IMR-90 (cell line): ENCODE measurements at regions not wholly inside any gene's neighbourhood (a gene's known extent, or its start where the extent isn't known, plus 50 kb on each side); places are given as distances from the start of the nearest gene placed in this dataset.

ENCODE experiments used
- ATAC-seq: fragments of 200-7000 bp; cut with Tn5 transposase; 2 replicates; pipeline ENCODE4 v1.9.1; 2020; ENCODE audit warnings: low read depth, mild to moderate bottlenecking, moderate library complexity
- BruUV-seq: library from RNA; stranded (reverse); fragments of 400-500 nt; replicated peaks from 2 replicates; lab custom pipeline; 2021; lab: Mats Ljungman, UMichigan
- CTCF ChIA-PET: fragments of 300-600 bp; formaldehyde crosslinking; extraction: SDS; loops from one replicate; lab custom pipeline; 2021; ENCODE audit warnings: antibody characterized with exemption; lab: Yijun Ruan, JAX
- POLR2A ChIA-PET: fragments of 300-600 bp; sonication (Branson Sonifier 250); formaldehyde crosslinking; loops from one replicate; lab custom pipeline; 2022; ENCODE audit warnings: antibody characterized with exemption; ENCODE audit not compliant: unreplicated experiment; lab: Charles Lee
- DNase-seq: peaks from one replicate; pipeline ENCODE4 v3.0.0; 2013
- H2AFZ ChIP-seq: replicated peaks from 2 replicates; pipeline ENCODE3; 2013; ENCODE audit warnings: low read length, mild to moderate bottlenecking; ENCODE audit not compliant: poor library complexity
- H2AK5ac ChIP-seq: 2 replicates; pipeline ENCODE4 v1.6.1; 2013; ENCODE audit warnings: low read depth, low read length, inconsistent platforms
- H2AK9ac ChIP-seq: replicated peaks from 2 replicates; pipeline ENCODE3; 2013; ENCODE audit warnings: mild to moderate bottlenecking, low read depth, low read length, moderate library complexity; ENCODE audit not compliant: poor library complexity
- H2BK120ac ChIP-seq: 2 replicates; pipeline ENCODE4 v1.6.1; 2013; ENCODE audit warnings: low read depth, low read length, inconsistent platforms
- H2BK15ac ChIP-seq: 3 replicates; pipeline ENCODE4 v1.6.1; 2013; ENCODE audit warnings: low read depth, low read length, inconsistent platforms
- H2BK20ac ChIP-seq: 2 replicates; pipeline ENCODE4 v1.6.1; 2013; ENCODE audit warnings: low read depth, mild to moderate bottlenecking, inconsistent platforms, low read length, moderate library complexity
- H2BK5ac ChIP-seq: 2 replicates; pipeline ENCODE4 v1.6.1; 2013; ENCODE audit warnings: mild to moderate bottlenecking, low read depth, low read length, inconsistent platforms; ENCODE audit not compliant: poor library complexity, severe bottlenecking
- H3K14ac ChIP-seq: replicated peaks from 2 replicates; pipeline ENCODE4 v1.6.1; 2013; ENCODE audit warnings: low read depth, low read length, inconsistent platforms
- H3K18ac ChIP-seq: 2 replicates; pipeline ENCODE4 v1.6.1; 2013; ENCODE audit warnings: low read depth, low read length, control low read depth
- H3K23ac ChIP-seq: 2 replicates; pipeline ENCODE4 v1.6.1; 2013; ENCODE audit warnings: low read depth, low read length, inconsistent platforms
- H3K27ac ChIP-seq: 2 replicates; pipeline ENCODE4 v1.5.1; 2013; ENCODE audit warnings: mild to moderate bottlenecking, control low read depth, low read length; ENCODE audit not compliant: insufficient read depth
- H3K27me3 ChIP-seq: 2 replicates; pipeline ENCODE4 v1.6.1; 2013; ENCODE audit warnings: low read length; ENCODE audit not compliant: control insufficient read depth, insufficient read depth
- H3K36me3 ChIP-seq: 2 replicates; pipeline ENCODE4 v1.6.1; 2013; ENCODE audit warnings: low read length, mixed read lengths; ENCODE audit not compliant: control insufficient read depth, insufficient read depth
- H3K4ac ChIP-seq: 2 replicates; pipeline ENCODE4 v1.6.1; 2013; ENCODE audit warnings: low read depth, low read length, inconsistent platforms
- H3K4me1 ChIP-seq: 2 replicates; pipeline ENCODE4 v1.6.1; 2013; ENCODE audit warnings: low read length, mixed read lengths; ENCODE audit not compliant: control insufficient read depth, insufficient read depth
- H3K4me2 ChIP-seq: 2 replicates; pipeline ENCODE4 v1.6.1; 2013; ENCODE audit warnings: low read depth, mild to moderate bottlenecking, control low read depth, low read length, moderate library complexity
- H3K4me3 ChIP-seq: 2 replicates; pipeline ENCODE4 v1.5.1; 2013; ENCODE audit warnings: low read depth, mild to moderate bottlenecking, control low read depth, low read length, moderate library complexity; ENCODE audit not compliant: insufficient read depth
- H3K56ac ChIP-seq: 2 replicates; pipeline ENCODE4 v1.6.1; 2013; ENCODE audit warnings: low read length, inconsistent platforms; ENCODE audit not compliant: insufficient read depth; ENCODE audit errors: extremely low read depth
- H3K79me1 ChIP-seq, 2 experiments: 2 replicates each; pipeline ENCODE4 v1.6.1; 2013; ENCODE audit warnings: low read length in 2 of 2, inconsistent platforms in 1 of 2, low read depth in 1 of 2
- H3K9ac ChIP-seq: 2 replicates; pipeline ENCODE4 v1.6.1; 2013; ENCODE audit warnings: low read depth, low read length, control low read depth
- H3K9me1 ChIP-seq: 2 replicates; pipeline ENCODE4 v1.6.1; 2013; ENCODE audit warnings: low read length, inconsistent platforms; ENCODE audit not compliant: insufficient read depth
- H3K9me3 ChIP-seq: 2 replicates; pipeline ENCODE4 v1.6.1; 2013; ENCODE audit warnings: low read length; ENCODE audit not compliant: control insufficient read depth, insufficient read depth
- H4K20me1 ChIP-seq: 2 replicates; pipeline ENCODE4 v1.6.1; 2013; ENCODE audit warnings: low read length, inconsistent platforms; ENCODE audit not compliant: insufficient read depth
- H4K5ac ChIP-seq: 2 replicates; pipeline ENCODE4 v1.6.1; 2013; ENCODE audit warnings: mild to moderate bottlenecking, low read depth, low read length, control low read depth
- H4K8ac ChIP-seq, 2 experiments: 2 replicates each; pipeline ENCODE4 v1.6.1; 2013; ENCODE audit warnings: low read depth in 2 of 2, low read length in 2 of 2, control low read depth in 1 of 2, inconsistent platforms in 1 of 2
- H4K91ac ChIP-seq: 2 replicates; pipeline ENCODE4 v1.6.1; 2013; ENCODE audit warnings: low read depth, low read length, inconsistent platforms; ENCODE audit not compliant: insufficient read depth
- MAZ ChIP-seq: IDR thresholded peaks from 2 replicates; pipeline ENCODE4 v1.6.1; 2012; ENCODE audit warnings: low read depth, mild to moderate bottlenecking, low read length, improper control_type of control experiment, moderate library complexity, borderline replicate concordance
- NFE2L2 ChIP-seq: fragments of 150-350 bp; IDR thresholded peaks from 2 replicates; pipeline ENCODE4 v1.6.1; 2016; ENCODE audit warnings: low read depth, mild to moderate bottlenecking, low read length
- RCOR1 ChIP-seq: IDR thresholded peaks from 2 replicates; pipeline ENCODE4 v1.6.1; 2012; ENCODE audit warnings: mild to moderate bottlenecking, low read length, improper control_type of control experiment; ENCODE audit not compliant: insufficient replicate concordance
- RFX5 ChIP-seq: IDR thresholded peaks from 2 replicates; pipeline ENCODE4 v1.8.0; 2012; ENCODE audit warnings: low read depth, mild to moderate bottlenecking, low read length, moderate library complexity
- WGBS, 2 experiments: methylation state at CpG; one replicate each; pipeline versions ENCODE4 v1.1.5 to v1.1.7; 2013; ENCODE audit warnings: missing lambda C conversion rate in 2 of 2; ENCODE audit not compliant: insufficient read length in 1 of 2; ENCODE audit errors: extremely low coverage in 2 of 2; 5-methylcytosine and 5-hydroxymethylcytosine counted together
- dilution Hi-C: fragments of 300-500 bp; cut with HindIII; formaldehyde crosslinking; loops from one replicate; pipeline ENCODE4 v1.14.3; 2018; ENCODE audit warnings: low sequenced_read_pairs; ENCODE audit not compliant: unreplicated experiment
- in situ Hi-C: fragments of 300-500 bp; cut with MboI; formaldehyde crosslinking; loops from 3 replicates; pipeline ENCODE4 v1.14.3; 2019; ENCODE audit warnings: low sequenced_read_pairs, inconsistent platforms, mixed read lengths
- intact Hi-C: fragments of 100-400 bp; cut with micrococcal nuclease; formaldehyde crosslinking; loops from 2 replicates; pipeline ENCODE4 v1.10.0; 2022

- no peak overlapping the region for H2AFZ ChIP-seq
- no peak overlapping the region for H3K14ac ChIP-seq
- no peak overlapping the region for H4K91ac ChIP-seq
- H4K8ac ChIP-seq, result no peak overlapping the region
- H2BK120ac ChIP-seq, result no peak overlapping the region
- H3K4me2 ChIP-seq, result no peak overlapping the region
- no TSS peak for BruUV-seq
- dilution Hi-C loops, result no loop called here
- no peaks in the 10 kb centered on the region for H3K27me3 ChIP-seq
- ATAC-seq (no peak), DNase-seq (no peak)
- intact Hi-C loops, result no loop called here
- no peak overlapping the region for H3K27ac ChIP-seq
- H2BK5ac ChIP-seq, result no peak overlapping the region
- in situ Hi-C loops, result no loop called here
- H3K9me3 ChIP-seq, result peaks cover 19% of the 10 kb centered on the region
- H2BK15ac ChIP-seq, result no peak overlapping the region
- H3K9me1 ChIP-seq, result no peaks in the 10 kb centered on the region
- no peaks in the 10 kb centered on the region for H3K4me1 ChIP-seq
- no peak overlapping the region for H2AK5ac ChIP-seq
- POLR2A ChIA-PET, result no interaction called here
- no peak overlapping the region for H3K23ac ChIP-seq
- TF ChIP-seq RCOR1 (no peak), NFE2L2 (no peak), RFX5 (no peak), MAZ (no peak)
- H3K36me3 ChIP-seq, result no peaks in the 10 kb centered on the region
- no peak overlapping the region for H3K56ac ChIP-seq
- no peaks in the 10 kb centered on the region for H4K20me1 ChIP-seq
- CTCF ChIA-PET, result no interaction called here
- no peak overlapping the region for H3K18ac ChIP-seq
- H2AK9ac ChIP-seq, result no peak overlapping the region
- no peak overlapping the region for H3K9ac ChIP-seq
- H2BK20ac ChIP-seq, result no peak overlapping the region
- no peak overlapping the region for H3K4me3 ChIP-seq
- H3K79me1 ChIP-seq, result no peaks in the 10 kb centered on the region
- 73% methylated on average over 3 of the region's 15 CpGs; no CpG with 5 or more reads in 1 of the 2 experiments for WGBS, 2 experiments
- no peak overlapping the region for H3K4ac ChIP-seq
- no peak overlapping the region for H4K5ac ChIP-seq
Measured at GRCh38 chr17:22459953-22460350, 767.6 kb downstream of the KCNJ18 start.
